Stimulated activated CD4-positive, alpha-beta T cell treated with anti-CD3 and anti-CD28 coated beads, TNF-alpha, amount 100 ng/mL, for 1 hour (primary cell): ENCODE measurements at regions not wholly inside any gene's neighbourhood (a gene's known extent, or its start where the extent isn't known, plus 50 kb on each side); places are given as distances from the start of the nearest gene placed in this dataset.
"Not testable (repeated sequence)": the region's sequence is repeated elsewhere in the genome, so short reads cannot be mapped to it uniquely, and the experiment has no call there.

ENCODE experiments used
- DNase-seq, 3 donors: peaks; one replicate each; pipeline ENCODE4 v3.0.0-alpha.2; 2020; ENCODE audit warnings: low read depth in 3 of 3, low spot score in 1 of 3

- DNase-seq, result no peak
Observed at GRCh38 chr6:16041327-16041726, 87.6 kb upstream of the MYLIP start.

- DNase-seq, result no peak
Observed at GRCh38 chr6:16040628-16040974, 88.3 kb upstream of the MYLIP start.

DNA sequence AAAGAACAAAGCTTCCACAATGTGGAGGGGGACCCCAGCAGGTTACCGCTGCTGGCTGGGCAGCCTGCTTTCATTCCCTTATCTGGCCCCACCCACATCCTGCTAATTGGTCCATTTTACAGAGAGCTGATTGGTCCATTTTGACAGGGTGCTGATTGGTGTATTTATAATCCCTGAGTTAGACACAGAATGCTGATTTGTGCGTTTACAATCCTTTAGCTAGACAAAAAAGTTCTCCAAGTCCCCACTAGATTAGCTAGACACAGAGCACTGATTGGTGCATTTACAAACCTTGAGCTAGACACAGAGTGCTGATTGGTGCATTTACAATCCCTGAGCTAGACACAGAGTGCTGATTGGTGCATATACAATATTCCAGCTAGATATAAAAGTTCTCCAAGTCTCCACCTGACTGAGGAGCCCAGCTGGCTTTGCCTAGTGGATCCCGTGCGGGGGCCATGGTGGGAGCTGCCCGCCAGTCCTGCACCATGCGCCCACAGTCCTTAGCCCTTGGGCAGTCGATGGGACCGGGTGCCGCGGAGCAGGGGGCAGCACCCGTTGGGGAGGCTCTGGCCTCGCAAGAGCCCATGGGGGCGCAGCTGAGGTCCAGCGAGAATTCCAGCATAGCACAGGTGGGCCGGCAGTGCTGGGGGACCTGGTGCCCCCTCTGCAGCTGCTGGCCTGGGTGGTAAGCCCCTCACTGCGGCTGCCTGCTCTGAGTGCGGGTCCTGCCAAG is 88.8 kb upstream of the MYLIP start:
- DNase-seq, result not testable (repeated sequence)

DNA sequence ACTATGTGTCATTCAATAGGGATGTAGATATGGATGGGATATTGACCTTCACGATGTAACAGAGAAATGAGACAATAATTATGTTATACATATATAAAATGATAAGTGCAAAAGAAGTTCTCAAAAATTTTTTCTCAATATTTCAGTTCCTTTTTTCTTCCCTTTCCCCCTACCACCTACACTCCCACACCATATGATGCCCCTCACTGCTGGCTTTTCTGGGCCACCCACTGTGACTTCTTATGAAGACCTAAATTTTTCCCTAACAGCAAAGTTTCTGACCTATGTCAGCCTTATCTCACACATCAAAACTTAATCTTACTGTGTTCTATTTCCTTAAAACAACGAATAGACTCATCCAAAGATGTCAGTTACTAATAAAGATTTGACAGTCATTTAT is 89.9 kb upstream of the MYLIP start:
- DNase-seq, result no peak

GRCh38 chr6:16035488-16036080 is 93.3 kb upstream of the MYLIP start:
- DNase-seq, result no peak

GRCh38 chr6:16033214-16033613 is 95.7 kb upstream of the MYLIP start:
- DNase-seq, result no peak

DNA sequence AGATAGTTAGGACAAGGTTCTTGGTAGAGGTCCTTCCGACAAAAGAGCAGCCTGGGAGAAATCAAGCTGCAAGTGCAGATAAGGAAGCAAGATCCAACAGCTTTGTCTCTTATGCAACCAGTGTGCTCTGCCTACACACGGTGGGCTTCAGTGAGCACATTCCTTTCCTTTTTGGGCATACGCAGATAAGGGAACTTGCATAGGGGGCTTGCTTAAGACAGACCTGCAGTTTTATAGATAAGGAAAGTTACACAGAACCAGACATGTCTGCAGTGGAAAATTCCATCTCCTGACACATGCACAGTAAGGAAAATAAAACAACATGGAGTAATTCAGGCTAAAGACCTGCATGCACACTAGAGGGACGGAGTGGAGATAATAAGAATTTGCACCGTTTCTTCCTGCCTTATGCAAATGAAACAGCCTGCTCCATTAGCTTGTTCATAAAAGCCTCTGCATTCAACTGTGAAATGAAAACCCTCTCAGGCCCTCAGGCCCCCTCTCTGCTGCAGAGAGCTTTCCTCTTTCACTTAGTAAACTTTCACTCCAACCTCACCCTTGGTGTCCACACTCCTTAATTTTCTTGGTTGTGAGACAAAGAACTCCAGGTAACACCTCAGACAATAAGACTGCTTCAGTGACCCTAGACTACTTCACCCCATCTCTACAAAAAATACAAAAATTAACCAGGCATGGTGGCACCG is 97.5 kb upstream of the MYLIP start:
- DNase-seq, result no peak

- no peak for DNase-seq
Observed at GRCh38 chr6:16028966-16029365, 99.9 kb upstream of the MYLIP start.

GRCh38 chr6:16020259-16020658 is 108.6 kb upstream of the MYLIP start:
- no peak for DNase-seq

- DNase-seq, result no peak
Observed at GRCh38 chr6:16019462-16019861, 109.4 kb upstream of the MYLIP start.

GRCh38 chr6:16018626-16019025 is 110.3 kb upstream of the MYLIP start:
- DNase-seq, result no peak

- not testable (repeated sequence) for DNase-seq
Observed at GRCh38 chr6:16014325-16014724, 114.6 kb upstream of the MYLIP start.

GRCh38 chr6:16007146-16007545 is 121.7 kb upstream of the MYLIP start:
- DNase-seq, result no peak

DNA sequence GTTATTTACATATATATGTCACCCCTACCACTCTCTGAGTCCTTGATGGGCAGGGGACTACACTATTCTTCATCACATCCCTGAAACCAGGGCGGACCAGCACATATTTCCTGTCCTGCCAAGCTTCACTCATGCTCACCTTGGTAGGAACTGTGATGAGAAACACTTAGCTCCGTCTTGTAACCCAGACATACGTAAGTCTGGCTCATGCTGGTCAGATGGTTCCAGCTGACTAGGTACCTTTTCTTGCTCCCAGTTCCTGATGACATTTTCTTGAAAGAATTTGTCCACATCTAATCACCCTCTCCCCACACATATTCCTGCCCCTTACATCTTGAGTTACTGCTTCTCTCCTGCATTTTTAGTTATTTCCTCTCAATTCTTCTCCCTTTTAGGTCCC is 122.2 kb upstream of the MYLIP start:
- no peak for DNase-seq

- no peak for DNase-seq
Observed at GRCh38 chr6:16004934-16005679, 123.8 kb upstream of the MYLIP start.

DNA sequence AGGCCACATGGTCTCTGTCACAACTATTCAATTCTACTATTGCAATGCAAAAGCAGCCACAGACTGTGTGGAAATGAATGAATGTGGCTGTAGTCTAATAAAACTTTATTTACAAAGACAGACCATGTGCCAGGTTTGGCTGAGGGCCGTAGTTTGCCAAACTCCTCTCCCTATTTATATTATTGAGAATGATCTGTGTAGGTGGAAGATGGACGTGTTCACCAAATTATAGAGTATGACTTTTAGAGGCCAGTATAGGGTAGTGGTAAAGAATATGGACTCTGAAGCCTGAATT is 125.7 kb upstream of the MYLIP start:
- DNase-seq, result no peak

- no peak for DNase-seq
Observed at GRCh38 chr6:16002332-16003196, 126.3 kb upstream of the MYLIP start.

- no peak for DNase-seq
Observed at GRCh38 chr6:16001158-16001557, 127.7 kb upstream of the MYLIP start.

- no peak for DNase-seq
Observed at GRCh38 chr6:15999201-15999600, 129.7 kb upstream of the MYLIP start.

DNA sequence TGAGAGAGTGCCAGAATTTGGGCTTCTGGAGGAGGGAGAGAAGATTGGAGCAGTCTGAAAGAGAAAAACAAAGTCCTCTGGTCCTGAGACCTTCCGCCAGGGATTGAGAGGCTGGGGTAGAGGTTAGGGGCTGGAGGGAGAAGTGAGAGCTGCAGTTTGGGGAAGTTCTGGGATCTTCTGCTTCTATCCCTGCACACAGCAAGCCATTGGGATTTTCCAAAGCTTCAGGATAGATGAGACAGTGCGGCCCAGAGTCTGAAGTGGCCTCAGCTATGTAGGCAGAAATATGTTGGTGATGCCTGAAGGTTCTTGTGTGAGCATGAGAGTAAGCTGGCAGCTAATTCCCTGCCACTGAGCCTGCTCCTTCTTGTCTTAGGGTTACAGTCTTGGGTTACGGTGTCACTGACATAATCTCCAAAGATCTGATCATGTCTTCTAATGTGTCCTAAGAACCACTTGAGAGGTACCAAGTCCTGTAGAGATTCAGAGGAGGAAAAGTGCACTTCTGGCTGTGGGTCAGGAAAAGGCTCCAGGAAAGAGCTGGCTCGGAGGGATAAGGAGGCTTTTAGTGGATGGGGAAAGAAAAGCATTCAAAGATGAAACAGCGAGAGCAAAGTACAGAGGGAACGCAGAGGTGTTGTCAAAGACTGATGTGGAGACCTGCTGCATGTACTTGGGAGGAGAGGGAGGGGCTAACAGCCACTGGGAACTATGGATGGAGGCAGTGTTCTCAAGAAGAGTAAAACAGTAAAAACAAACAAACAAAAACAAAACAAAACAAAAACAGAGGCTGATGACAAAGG is 131.1 kb upstream of the MYLIP start:
- DNase-seq, result no peak
